HG03175 (cell line): ENCODE measurements at regions not wholly inside any gene's neighbourhood (a gene's known extent, or its start where the extent isn't known, plus 50 kb on each side); places are given as distances from the start of the nearest gene placed in this dataset.

ENCODE experiments used
- ATAC-seq: cut with Tn5 transposase; IDR thresholded peaks from one replicate; pipeline ENCODE4 v1.9.1; 2021; ENCODE audit warnings: mild to moderate bottlenecking, moderate library complexity; ENCODE audit not compliant: unreplicated experiment

DNA sequence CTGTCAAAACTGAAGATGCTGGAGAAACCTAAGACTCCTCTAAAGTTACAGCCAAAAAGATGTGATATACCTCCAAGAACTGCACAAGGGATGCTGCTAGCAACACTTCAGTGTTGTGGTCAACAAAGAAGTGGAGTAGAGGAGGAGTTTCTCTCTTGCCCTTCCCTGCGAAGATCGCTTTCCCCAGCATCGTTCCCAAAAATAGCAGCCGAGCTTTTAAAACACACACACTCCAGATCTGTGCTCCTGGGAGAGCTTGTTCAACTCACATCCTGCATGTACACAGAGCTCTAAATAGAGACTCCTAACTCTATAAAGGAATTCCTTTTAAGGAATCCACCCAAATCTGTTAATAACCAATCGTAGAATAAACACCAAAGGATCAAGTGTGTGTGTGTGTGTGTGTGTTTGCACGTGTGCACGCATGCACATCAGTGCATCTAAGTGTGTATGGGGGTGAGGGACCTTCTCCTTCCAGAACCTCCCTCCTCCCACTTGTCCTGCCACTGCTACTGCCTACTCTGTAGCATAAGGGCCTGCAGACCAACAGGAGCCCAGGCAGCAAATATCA is 58.5 kb downstream of the PSMG1 start:
- ATAC-seq = no peak

DNA sequence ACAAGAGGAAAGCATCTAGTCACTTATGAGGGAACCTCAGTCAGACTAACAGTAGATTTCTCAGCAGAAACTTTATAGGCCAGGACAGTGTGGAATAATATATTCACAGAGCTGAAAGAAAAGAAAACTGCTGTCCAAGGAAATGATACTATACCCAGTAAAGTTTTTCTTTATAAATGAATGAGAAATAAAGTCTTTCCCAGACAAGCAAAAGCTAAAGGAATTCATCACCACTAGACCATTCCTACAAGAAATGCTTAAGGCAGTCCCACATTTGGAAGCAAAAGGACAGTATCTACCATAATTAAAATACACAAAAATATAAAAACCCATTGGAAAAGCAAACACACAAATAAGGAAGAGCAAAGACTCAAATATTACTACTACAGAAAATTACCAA is 59.9 kb downstream of the PSMG1 start:
- no peak for ATAC-seq

DNA sequence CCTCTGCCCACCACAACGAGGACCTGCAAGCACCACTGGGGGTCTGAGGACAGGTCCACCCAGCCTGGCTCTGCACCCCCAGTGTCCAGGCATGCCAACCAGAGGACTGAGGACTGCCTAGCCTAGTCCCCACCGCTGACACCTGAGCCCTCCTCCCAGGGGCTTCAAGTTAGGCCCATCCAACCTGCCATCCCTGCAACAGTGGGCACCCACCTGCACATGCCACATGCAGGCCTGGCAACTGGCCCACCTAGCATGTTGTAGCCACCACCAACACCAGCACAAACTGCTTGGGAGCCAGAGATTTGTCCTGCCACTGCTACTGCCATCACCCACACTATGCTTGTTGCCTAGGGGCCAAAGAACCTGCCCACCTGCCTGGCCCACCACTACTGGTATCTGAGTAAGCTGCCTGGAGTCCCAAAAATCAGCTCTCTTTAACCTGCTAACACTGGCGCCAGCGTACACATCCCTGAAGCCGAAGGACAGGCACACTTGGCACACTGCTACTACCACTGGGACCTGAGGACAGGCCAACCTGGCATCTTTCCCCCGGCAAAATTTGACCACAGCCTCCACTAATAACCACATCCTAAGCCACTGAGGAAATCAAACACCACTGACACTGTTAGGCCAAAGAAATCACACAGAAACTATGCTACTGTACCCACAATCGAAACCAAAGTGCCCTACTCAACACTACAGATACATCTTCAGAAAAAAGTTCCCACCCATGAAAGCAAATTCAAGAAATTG is 61.5 kb downstream of the PSMG1 start:
- ATAC-seq = no peak

DNA sequence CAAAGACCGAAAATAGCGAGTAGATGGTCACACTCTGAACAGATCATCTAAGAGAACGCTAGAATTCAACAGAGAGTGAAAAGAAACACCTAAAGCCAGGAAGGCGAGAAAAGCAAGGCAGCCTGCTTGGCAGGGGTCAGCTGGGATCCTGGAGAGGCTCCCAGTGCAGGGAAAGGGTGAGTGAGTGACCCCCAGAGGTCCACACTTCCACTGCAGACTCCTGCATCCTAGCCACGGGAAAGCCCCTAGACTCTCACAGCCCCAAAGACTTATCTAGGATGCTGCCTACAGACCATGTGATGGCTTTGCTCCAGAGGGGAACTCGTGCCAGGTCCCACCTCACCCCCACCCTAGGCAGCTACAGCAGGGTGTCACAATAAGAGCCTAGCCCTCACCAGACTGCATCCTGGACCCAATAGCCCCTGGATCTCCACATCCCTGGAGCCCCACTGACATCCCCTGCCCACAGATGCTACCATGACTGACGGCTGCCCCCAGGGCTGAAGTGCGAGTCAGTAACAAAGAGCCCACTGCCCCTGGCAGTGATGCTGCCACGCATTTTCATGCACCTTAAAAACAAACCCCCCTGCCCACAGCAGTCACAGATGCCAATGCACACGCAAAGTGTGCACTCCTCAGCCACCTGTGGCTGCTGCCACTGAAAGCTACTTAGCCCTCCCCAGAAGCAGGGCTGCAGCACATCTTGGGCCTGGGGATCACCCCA is 62.2 kb downstream of the PSMG1 start:
- no peak for ATAC-seq

DNA sequence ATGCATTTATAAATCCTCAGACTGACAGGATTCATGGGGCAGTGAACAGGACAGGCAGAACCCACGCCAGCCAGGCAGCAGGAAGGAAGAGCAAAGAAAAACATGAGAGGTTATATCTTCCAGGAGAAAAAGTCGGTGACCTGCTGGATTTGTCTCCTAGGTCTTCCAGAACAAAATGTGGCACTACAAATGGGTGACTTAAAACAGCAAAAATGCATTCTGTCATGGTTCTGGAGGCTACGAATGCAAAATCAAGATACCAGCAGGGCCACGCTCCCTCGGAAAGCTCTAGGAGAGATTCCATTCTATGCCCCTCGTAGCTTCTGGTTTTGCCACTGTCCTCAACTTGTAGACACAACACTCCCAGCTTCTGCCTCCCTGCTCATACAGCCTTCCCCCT is 63.4 kb downstream of the PSMG1 start:
- no peak for ATAC-seq

DNA sequence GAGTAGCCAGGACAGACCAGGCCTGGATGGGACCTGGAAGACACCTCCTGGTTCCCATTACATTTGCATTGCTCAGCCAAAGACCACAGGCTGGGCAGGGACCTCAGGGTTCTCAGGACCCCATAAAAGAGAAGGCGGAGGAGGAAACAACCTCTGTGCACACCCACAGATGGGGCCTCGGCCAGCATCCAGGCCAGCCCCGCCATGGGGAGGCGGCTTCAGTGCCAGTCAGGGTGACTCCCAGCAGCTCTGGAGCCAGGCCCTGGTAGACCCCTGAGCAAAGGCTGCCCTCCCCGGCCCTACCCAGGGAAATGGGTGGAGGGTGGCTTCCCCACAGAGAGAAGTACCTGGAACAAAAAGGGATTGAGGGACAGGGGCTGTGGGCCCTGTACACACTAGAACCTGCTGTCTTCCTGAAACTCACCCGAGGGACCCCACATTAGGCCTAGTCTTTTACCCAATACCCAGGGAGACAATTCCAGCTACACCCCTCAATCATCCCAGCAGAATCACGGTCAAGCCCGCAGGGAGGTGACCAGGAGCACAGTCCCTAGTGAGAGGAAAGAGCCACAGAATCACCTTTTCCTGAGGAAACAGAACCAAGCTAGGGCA is 64.5 kb downstream of the PSMG1 start:
- ATAC-seq = no peak

DNA sequence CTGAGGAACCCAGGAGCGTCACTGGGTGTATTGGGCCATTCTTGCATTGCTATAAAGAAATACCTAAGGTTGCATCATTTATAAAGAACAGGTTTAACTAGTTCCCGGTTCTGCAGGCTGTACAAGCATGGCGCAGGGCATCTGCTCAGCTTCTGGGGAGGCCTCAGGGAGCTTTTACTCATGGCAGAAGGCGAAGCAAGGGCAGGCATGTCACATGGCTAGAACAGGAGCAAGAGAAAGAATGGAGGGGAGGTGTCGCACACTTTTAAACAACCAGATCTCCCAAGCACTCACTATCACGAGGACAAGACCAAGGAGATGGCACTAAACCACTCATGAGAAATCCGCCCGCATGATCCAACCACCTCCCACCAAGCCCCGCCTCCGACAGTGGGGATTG is 65.2 kb downstream of the PSMG1 start:
- no peak for ATAC-seq

DNA sequence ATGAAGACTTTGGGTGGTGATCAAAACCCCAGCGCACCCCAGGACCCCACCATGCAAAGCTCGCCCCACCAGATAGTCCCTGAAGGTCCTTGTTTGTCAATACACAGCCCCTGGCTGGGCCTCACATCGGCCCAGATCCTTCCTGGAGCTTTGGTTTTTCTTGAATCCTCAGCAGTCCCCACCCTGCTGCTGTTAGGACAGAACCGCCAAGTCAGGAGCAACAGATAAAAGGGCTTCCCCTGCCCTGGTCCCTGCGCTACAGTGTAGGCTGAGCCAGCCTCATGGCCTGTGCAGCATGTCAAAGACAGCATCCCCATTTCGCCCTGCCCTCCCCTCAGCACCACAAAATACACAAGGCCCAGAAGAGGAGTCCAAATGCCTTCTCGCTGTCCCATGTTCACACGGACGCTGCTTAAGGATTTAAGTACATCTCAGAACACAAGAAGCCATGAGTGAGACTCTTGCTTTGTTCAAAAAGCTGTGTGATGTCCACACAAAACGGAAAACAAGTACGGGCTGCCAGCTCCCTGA is 65.7 kb downstream of the PSMG1 start:
- ATAC-seq = no peak

DNA sequence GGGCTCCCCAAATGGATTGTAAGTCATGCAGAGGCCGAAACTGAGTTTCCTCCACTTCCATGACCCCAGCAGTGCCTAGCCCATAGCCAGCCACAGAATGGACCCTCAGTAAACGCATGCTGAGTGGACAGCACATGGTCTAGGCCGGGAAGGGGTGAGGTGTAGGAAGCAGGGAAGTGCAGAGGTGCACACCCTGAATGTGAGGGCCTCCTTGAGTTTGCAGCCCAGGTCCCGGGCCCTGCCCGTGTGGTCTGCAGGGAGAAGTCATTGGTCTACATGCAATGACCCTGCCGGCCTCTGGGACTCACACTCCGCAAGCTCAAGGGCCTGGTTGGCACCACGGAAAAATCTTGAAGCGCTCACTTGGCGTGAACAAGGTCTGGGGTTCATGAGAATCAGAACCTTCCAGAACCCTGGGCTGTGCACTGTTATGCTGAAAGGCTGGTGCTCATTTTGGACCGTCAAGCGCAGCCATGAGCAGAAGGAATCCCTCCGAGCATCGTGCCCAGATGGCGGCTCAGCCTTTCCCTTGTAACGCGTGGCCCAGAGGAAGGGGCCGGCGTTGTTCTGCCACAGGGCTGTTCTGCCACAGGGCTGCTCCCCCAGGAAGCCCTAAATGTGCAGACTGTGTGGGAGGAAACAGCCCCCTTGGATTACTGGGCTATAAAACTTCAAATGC is 66.4 kb downstream of the PSMG1 start:
- no peak for ATAC-seq

DNA sequence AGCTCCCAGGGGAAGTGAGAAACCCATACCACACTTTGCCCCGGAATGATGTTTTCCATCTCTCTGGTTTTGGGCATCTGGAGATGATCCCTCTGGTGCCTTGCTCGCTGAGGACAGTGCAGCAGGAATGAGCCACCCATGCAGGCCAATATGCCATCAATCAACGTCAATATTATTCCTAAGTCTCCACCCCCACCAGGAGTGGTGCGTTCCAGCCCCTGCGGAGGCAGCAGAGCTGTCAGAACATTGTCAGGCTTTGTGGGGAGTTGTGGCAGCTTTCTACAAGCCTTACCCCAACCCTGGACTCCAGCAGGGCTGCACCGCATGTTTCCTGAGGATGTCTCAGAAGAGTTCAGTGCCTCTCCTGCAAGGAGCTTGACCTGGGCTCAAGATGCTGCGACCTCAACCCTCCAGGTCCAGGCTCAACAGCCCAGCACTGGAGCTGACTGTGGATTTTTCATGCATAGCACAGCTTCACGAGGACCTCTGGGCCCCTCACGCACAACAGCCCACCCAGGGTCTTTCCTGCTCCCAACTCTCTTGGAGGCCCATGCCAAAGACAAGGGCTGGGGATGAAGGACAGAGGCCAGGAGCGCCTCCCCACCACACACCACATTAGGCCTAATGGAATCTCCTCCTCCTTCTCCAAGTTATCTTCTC is 67.5 kb downstream of the PSMG1 start:
- no peak for ATAC-seq

DNA sequence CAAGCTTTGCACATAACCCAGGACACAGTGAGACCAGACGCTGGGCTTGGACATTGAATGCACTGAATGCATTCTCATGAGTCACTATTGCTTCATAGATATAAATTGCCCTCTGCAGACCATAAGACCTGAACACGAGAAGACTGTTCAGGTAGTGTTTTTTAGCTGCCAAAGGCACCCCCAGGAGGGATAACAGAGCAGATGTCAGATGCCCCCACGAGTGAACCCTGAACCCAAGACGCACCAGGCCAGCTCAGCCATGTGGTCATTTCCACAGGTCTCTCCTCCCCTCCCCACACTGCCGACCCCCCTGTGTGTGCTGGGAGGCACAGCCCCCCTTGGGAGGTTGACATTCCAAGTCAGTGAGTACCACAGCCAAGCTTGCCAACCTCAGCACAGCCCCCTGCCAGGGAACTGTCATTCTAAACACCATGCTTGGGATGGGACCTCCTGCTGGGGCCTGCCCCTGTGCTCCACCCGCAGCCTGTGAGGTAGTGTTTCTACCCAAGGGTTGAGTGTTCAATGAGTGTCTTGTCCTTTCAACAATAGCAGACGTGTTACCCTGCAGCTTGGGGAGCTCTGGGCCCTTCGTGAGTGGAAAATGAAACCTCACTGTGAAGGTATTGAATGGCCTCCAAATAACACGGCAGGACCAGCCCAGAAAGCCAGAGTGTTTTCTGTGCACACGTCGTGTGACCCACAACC is 68.2 kb downstream of the PSMG1 start:
- ATAC-seq = no peak

DNA sequence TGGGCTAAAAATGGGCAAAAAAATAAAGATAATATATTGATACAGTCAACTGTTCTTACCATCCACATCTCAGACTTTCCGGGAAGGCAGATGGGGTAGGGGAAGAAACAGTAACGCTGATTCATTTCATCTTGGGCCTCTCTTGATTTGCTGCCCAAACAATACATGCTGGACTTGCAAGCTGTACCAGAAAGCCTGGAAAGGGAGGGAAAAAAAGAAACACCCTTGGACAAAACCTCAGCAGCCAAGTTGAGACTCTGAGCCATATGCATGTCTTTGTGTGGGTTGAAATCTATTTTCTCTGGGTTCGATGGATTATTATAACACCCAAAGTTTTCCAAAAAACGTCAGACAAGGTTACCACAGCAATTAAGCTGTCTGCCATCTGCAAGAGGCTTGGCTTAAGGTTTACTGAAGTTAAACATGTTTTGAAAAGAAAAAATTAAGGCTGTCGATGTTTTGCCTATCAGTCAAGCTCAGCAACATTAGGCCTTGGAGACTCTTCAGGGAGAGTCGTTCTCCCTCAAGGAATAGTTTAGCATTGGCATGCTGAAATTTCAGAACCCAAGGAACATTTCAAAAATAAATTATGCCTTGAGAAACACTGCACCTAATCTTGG is 71.2 kb downstream of the PSMG1 start:
- ATAC-seq = no peak

DNA sequence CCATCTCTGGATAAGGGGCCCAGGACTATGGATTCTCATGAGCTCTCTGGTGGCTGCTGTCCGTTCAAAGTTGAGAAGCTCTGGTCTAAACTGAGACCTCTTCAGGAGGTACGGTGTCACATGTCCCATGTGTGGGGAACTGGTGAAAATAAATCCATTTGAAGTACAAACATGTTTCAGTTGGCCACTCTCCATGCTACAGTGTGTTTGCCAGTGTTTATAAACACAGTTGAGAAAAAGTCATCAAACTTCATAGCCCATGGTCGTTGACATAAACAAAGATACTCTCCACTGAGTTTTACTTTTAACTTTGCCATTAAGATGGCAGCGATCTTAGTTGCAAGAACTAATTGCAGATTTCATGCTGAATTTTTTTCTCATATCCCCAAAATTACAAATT is 72.8 kb downstream of the PSMG1 start:
- no peak for ATAC-seq

DNA sequence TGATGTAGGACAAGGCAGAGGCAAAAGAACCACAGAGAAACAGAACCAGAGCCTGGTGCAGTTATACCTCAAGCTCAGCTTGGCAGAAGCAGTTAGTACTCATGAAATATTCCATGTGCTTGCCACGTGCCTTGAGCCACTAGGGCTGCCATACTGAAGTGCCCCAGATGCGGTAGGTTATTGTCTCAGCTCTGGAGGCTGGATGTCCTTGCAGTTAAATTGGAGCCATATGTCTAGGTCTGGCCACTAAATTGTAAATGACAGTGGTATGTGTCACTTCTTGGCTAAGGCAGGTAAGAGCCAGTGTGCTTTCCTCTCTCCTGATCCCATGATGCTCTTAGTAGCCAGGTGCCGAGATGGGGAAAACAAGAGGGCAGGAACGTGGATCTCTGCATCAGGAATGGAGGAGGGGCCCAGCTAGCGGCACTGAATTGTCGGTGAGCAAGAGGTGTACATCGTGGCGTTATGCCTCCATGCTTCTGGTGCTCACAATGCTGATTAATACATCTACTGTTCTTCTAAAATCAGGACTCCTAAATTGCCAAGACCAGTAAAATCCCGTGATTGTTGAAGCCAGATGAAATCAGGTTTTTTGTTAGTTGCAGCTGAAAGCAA is 73.5 kb downstream of the PSMG1 start:
- ATAC-seq = no peak

DNA sequence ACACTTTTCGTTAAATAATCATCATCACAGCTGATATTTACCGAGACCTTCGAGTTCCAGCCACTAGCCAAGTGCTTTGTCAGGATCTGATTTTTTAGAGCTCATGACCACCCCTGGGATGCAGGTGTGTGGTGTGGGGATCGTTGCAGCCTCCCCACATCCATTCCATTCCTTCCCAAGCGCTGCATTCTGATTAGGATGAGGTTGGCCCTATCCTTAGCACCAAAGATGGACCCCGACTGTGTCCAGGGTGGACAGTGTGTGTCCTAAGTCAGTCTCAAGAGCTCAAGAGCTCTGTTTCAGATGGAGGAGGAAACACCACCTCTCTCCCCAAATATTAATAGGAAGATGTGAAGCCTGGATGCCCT is 74.1 kb downstream of the PSMG1 start:
- no peak for ATAC-seq

DNA sequence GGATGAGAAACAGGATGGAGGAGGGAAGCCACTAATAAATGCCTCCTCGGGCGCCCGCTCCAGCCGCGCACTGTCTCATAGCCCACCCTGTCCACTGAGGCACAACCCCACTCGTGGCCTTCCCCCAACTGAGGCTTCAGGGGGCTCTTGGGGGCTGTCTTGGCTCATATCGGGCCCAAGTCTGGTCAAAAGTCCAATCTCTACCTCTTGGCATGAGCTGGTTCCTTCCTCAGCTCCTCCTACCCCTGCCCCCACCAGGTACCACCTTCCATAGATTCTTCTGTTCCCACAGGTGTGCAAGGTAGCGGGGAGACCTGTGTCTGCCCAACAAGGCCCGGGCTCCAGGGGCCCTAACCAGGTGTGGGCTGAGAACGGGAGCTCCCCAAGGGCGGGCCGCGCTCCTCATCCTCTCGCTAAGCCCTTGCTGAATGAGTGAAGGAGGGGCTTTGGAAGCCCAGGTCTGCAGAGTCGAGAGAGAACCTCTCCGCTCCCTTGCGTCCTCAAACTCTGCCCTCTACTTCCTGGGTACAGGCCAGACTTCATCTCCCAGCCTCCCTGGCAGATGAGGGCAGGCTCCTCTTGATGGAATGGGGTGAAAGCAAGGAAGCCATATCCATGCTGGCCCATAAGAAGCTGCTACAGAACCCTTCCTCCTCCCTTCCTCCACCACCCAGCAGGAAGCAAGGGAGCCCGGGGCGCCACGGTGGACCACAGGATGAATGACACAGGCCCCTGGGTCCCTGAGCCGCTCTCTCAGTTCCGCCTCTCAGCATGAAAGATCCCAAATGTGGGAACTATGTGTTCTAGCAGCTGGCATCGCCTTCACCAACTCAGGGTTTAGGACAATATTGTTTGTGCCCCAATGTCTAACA is 74.7 kb downstream of the PSMG1 start:
- no peak for ATAC-seq

DNA sequence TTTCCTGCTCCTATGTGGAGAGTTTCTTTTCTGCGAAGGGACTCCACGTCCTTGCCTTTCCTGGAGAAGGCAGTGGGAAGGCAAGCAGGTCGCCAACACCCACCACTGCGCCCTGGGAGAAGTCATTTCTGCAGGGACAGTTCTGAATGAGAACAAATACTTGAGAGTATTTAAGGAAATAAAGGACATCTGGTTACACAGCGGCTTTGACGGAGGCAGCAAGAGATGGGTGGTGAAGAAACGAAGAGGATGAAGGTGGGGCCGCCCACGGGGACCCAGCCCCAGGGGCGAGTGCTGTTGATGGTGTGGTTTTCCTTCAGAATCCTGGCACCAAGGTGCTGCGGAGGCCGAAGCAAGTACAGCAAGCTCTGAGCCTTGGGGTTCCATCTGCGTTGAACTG is 75.5 kb downstream of the PSMG1 start:
- ATAC-seq = no peak

DNA sequence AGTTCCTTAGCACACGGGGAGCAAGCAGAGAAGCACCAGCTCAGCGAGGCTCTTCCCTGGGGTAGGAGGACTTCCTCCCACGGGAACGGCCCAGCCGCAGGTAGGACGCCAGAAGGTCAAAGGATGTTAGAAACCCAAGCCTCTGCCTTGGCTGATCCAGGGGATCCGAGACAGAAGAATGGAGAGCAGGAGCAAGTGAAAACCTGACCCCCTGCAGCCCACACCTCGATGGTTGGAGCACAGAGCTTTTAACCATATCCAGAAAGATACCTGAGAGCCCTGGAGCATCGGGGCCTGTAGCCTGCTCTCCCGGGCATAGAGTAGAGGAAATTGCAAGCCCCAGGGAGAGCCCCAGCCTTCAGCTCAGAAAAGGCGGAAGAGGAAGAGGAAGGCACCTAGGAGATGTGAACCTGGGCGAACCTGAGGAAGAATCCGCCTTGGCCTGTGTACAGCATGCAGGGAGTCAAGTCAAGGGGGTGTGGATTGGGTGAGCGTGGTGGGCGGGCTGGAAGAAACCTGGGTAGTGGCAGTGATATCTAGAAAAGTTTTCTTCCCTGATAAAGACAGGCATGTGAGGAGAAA is 76.3 kb downstream of the PSMG1 start:
- ATAC-seq = no peak
